ENCODE measurements at regions not wholly inside any gene's neighbourhood (a gene's known extent, or its start where the extent isn't known, plus 50 kb on each side); places are given as distances from the start of the nearest gene placed in this dataset.

- H3K9ac ChIP-seq (replicated peaks; ENCODE audit: extremely low read depth, insufficient read depth, low read length) = no peak overlapping the region
- peaks cover 5% of the 10 kb centered on the region for H3K9me3 ChIP-seq (replicated peaks; ENCODE audit: control insufficient read depth, insufficient read depth, low read length)
- DNase-seq (ENCODE audit: low read depth, low spot score) (no peak), FAIRE-seq (no peak)
- POLR2A ChIA-PET = no interaction called here
- no peaks in the 10 kb centered on the region for H3K9me1 ChIP-seq (replicated peaks; ENCODE audit: control insufficient read depth, extremely low read depth, insufficient read depth, low read length)
- no peak overlapping the region for H3K4me2 ChIP-seq (ENCODE audit: insufficient read depth, low read length)
- no peaks in the 10 kb centered on the region for H3K4me1 ChIP-seq (ENCODE audit: control insufficient read depth, extremely low read depth, insufficient read depth, low read length)
- H3K4me3 ChIP-seq (replicated peaks in 1 of 3; ENCODE audit: insufficient read depth in 1 of 3, low read depth in 1 of 3, low read length in 3 of 3) = no peak overlapping the region
- BruUV-seq (replicated peaks) = no TSS peak
- TF ChIP-seq GATA2 (IDR thresholded peaks at IDR 0.05; ENCODE audit: insufficient read depth, insufficient read length, low read depth, low read length) = no peak
- TF ChIP-seq CTCF (IDR thresholded peaks at IDR 0.05; ENCODE audit: extremely low read depth in 1 of 2, insufficient read depth in 1 of 2, low read depth in 1 of 2, low read length in 2 of 2) = no peak
- TF ChIP-seq JUN (IDR thresholded peaks at IDR 0.05; ENCODE audit: borderline replicate concordance, insufficient read depth, insufficient read length, low read depth) = no peak
- no peak for TF ChIP-seq MYC (IDR thresholded peaks at IDR 0.05; ENCODE audit: low read depth, low read length)
- no peak for TF ChIP-seq MAX (IDR thresholded peaks at IDR 0.05; ENCODE audit: insufficient read depth, insufficient read length)
- no peak for TF ChIP-seq FOS (IDR thresholded peaks at IDR 0.05; ENCODE audit: borderline replicate concordance, insufficient read depth, low read length)
- TF ChIP-seq EZH2 (IDR thresholded peaks at IDR 0.05; ENCODE audit: borderline replicate concordance, low read depth, low read length, severe bottlenecking) = no peak
- TF ChIP-seq POLR2A (IDR thresholded peaks at IDR 0.05; ENCODE audit: low read depth, low read length) = no peak
- TF ChIP-seq POLR2AphosphoS5 (IDR thresholded peaks at IDR 0.05; ENCODE audit: insufficient read depth, low read depth, low read length) = no peak
- H4K20me1 ChIP-seq (replicated peaks; ENCODE audit: control insufficient read depth, extremely low read depth, insufficient read depth, low read length) = no peaks in the 10 kb centered on the region
- intact Hi-C loops (cut with micrococcal nuclease) (no loop called here), dilution Hi-C loops (cut with MboI; ENCODE audit: extremely low pct_ligation_motif_present, low sequenced_read_pairs) (no loop called here)
- no peak overlapping the region for H2AFZ ChIP-seq (ENCODE audit: low read depth, low read length)
- H3K79me2 ChIP-seq (ENCODE audit: control insufficient read depth, insufficient read depth, low read length) = no peaks in the 10 kb centered on the region
- H3K27me3 ChIP-seq (ENCODE audit: control insufficient read depth in 2 of 2, insufficient read depth in 2 of 2, low read length in 2 of 2) = no peaks in the 10 kb centered on the region
- CTCF ChIA-PET = no interaction called here
- no peak overlapping the region for H3K27ac ChIP-seq (ENCODE audit: insufficient read depth, low read depth, low read length)
- no peaks in the 10 kb centered on the region for H3K36me3 ChIP-seq (ENCODE audit: control insufficient read depth in 2 of 2, extremely low read depth in 1 of 2, insufficient read depth in 2 of 2, low read length in 2 of 2)
Observed at GRCh38 chr14:87696485-87696884, 296.5 kb downstream of the GALC start.
